HG02885 (cell line): ENCODE measurements at regions not wholly inside any gene's neighbourhood (a gene's known extent, or its start where the extent isn't known, plus 50 kb on each side); places are given as distances from the start of the nearest gene placed in this dataset.

Experiments used
- ATAC-seq: cut with Tn5 transposase; IDR thresholded peaks from one replicate; pipeline ENCODE4 v1.9.1; 2021; ENCODE audit warnings: mild to moderate bottlenecking; ENCODE audit not compliant: unreplicated experiment, poor library complexity

DNA sequence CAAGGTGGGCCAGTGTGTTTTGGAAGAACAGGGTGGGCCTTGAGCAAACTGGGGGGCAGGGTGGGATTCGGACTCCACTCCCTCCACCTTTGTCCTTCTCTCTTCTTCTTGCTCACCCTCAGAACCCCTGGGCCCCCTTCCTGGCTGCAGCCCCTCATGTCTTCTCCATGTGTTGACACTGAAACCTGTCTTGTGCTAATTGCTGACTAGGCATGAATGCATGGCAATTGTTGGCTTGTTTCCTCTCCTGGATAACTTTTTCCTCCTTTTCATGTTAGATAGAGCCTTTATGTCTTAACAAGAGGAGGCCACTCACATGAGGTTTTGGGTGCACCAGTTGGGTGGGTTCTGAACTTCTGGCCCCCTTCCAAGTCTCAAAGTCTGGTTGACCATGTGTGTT is 181.6 kb upstream of the MKI67 start:
- ATAC-seq = no peak

DNA sequence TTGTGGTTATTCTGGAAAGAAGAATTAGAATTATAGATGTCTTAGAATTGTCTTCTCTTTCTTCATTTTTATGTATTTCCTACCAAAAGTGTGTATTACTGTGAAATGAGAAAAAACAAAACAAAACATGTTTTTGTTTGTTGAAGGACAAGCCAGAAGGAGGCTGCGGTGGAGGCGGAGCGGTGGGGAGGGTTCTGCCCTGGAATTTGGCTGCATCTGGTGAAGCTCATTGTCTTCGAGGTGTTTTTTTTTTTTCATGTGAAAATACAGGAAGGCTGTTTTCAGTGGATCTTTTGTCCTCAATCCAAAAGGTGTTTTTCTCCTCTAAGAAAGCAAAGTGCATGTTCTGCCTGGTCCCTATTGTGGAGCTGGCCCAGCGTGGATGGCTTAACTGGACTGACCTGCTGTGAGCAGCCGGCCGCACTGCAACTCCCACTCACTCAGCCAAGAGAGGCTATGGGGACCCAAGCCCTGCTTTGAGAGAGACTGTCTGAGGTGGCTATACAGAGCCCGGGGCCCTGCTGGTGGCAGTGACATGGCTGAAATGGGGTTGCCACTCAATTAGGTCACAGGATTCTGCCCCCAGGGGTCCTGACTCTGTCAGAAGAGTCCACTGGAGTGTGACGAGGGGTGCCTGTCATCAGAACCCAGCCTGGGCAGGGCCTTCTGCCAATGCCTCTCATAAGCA is 184.9 kb upstream of the MKI67 start:
- no peak for ATAC-seq

DNA sequence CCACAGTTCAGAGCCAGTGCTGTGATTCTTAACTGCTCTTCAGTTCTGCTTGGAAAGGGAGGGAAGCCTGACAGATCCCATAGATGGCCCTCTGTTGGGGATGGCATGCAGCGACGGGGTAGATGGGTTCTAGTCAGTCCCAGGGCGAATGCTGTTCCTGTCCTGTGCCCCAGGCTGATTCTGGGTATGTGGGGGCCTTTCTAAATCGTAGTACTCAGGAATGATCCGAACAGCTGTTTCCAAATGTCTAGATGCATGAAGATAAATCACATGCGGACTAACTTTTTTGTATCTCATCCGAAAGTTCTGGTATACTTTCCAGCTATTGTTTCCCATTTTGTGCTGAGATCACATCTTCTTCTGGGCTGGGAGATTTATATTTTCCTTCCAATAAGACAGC is 186.0 kb upstream of the MKI67 start:
- ATAC-seq = no peak

DNA sequence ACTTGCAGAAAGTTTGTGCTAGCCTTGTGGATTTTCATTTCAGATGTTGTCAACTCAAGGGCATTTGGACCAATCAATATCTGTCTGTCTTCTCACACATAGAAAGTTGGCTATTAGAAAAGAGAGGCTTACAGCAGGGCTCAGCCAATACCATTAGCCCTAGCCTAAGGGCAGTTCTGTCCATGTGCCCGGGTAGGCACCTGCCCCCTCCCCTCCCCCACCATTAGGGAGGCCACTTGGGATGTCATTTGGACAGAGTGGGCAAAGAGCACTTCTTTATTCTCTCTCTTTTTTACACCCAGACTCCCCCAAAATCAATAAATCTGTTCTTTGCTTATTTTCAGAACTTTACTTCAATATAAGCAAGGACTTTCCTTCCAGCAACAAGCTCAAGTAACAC is 188.5 kb upstream of the MKI67 start:
- ATAC-seq = no peak

DNA sequence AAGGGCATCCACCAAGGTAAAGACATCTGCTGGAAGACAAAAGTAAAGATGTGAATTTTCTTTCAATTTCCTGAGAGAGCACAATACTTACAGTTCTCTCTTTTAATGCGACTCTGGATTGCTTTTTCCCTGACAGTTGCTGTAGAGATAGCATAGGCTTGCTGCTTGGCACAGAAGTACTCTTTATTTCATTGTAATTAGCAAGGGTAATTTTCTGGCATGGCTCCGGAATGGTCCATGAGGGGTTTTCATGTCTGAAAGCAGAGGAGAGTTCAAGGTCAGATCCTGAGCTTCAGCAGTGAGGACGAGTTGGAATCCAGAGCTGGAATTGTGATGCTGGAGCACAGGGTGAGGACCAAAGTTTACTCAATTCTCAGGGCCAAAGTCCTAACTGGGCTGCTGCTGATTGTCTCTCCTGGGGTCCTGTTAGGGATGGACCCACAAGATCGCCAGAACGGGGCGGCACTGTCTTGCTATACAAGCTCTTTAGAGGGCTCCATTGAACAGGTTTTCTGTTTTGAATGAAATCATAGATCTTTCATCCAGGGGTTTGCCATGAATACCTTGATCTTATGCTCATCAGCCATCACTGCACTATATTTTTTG is 190.0 kb upstream of the MKI67 start:
- no peak for ATAC-seq

DNA sequence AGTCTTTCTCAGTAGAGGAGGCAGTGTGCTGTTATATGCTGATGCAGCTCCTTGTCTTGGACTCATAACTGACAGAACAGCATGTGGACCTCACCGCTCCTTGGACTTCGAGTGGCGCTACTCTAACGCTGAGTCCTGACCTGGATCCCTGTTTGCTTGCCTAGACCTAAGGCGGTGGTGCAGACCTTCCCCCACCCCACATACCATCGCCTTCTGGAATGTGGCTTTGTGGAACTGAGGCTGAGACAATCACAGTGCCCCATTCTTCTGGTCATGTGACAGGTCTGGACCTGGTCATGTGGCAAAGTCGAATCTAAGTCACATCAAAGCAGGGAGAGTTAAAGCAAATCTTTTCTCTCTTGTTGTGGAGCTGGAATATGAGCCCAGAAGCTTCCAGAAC is 190.7 kb upstream of the MKI67 start:
- ATAC-seq = no peak

DNA sequence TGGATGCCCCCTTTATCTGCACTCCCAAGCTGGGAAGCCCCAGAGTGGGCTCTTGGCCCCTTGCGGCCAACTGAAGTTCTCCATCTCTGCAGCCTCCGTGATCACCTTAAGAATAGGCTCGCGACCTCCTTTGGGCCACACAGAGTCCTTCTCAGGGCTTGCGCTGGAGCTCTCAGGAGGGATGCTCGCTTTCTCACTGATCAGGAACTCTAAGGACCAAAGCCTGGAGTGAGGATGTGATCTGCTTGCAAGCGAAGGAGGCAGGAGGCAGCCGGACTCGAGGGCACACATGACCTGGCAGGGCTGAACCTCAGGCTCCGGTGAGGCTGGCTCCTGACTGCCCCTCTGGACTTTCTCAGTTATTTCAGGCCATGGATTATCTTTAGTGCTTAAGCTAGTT is 192.1 kb upstream of the MKI67 start:
- no peak for ATAC-seq

DNA sequence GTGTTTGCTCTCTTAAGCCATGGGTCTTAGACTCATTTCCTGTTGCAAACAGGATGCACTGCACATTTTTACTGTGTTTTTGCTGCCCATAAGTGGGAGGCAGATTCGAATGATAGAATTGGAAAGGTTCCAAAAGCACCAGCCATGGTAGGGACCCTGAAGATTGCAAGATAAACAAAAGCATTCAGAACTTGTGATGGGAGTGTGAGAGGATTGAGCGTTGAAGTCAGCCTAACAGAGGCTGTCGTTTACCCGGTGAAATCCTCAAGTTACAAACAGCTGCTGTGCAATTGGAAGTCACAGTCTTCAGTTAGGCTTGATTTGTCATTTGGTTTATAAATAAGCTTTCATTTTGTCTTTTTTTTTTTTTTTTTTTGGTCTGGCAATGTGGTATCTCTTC is 192.7 kb upstream of the MKI67 start:
- no peak for ATAC-seq

DNA sequence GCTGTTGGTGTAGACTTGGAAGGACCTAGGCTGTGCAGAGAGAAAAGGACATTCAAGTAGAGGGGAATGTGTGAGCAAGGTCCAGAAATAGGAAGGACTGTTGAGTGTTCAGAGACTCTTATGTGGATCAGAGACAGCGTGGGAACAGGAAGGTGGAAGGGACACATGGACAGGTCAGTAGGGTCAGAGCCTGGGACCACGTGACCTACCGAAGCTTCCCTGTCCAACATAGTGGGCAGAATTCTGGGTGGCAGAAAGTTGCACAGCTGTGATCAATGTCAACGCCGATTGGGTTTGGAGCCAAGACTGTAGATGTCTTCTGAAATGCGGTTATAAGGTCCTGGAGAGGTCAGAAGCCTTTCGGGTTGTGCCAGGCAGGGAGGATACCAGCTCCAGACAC is 195.9 kb upstream of the MKI67 start:
- no peak for ATAC-seq

DNA sequence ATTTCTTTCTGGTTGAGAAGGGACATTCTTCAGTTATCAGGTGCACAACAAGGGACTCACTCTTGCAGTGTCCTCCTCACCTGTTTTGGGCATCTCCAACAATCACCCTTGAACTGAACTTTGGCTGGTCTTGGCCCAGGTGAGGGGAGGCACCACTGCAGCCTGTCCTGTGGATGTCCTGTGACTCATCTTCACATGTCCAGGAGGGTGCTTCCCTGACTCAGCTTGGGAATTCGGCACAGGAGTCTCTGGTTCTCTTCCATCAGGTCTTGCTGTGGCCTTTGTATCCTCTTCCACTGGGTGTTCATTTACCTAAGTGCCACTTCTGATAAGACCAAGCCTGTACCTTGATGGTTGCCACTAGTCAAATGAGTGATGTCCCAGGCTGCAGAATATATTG is 196.7 kb upstream of the MKI67 start:
- no peak for ATAC-seq

DNA sequence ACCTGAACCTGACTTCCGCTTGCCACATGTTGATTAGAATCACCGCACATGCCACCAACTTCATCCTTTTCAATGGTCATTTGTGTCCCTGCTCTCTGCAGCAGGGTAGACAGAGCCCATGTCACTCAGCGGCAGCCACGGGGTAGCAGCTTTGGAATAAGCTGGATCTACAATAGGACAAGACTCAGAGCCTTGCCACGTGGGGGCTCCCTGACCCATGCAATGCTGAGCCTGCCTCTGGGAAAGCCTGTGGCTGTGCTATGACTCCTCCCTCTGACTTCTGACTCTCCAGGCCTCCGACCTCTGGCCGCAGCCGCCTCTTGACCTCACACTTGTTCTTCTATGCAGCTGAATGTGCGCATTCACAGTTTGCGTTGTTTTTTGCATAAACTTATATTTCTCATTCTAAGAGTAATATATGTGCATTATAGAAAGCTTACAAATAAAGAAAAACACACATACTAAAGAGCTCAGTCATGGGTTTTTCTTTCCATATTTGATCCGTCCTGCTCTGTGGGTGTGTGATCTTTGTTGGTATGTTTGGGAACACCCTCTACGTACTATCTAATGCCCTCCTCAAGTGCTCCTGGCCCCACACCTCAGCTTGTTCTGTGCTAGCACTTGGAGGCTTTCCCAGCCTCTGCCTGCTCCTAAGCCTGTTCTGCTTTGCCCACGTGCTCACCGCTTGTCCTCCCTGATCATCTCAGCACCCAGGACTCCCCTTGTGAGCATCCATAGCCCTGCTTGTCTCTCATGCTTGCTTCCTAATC is 198.0 kb upstream of the MKI67 start:
- ATAC-seq = no peak

DNA sequence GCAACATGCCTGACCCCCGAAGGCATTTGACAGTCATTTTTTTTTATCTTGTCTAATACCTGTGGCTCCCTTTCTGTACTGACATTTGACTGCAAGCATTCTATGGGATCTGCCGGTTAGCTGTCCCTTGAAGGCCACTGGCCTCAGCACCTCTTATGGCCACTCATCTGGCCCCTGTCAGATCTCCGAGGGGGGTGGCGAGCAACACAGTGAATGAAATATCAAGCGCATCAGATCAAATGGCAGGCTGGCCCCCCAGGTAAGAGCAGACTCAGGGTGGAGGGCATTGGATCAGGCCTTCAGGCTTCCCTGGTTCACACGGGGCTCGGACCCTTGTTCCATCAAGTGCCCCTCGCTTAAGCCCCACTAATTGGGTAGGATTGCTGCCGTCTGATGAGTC is 199.6 kb upstream of the MKI67 start:
- no peak for ATAC-seq

DNA sequence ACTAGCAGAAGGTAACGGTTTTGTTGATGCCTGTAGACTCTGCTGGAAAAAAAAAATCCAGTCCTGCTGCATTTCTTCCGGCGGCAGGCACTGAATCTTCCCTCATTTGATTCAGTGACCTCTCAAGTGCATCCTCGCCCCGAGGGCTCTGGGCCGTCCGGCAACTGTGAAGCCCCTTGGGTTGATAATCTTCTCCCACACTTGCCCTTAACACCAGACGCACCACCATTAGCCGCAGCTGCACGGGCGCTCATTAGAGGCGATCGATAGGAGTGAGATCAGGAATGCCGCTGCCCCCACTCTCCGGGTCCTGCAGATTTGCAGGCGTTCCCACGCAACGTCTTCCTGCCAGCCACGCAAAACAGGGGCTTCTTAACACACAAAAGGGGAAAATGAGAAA is 200.0 kb upstream of the MKI67 start:
- no peak for ATAC-seq

DNA sequence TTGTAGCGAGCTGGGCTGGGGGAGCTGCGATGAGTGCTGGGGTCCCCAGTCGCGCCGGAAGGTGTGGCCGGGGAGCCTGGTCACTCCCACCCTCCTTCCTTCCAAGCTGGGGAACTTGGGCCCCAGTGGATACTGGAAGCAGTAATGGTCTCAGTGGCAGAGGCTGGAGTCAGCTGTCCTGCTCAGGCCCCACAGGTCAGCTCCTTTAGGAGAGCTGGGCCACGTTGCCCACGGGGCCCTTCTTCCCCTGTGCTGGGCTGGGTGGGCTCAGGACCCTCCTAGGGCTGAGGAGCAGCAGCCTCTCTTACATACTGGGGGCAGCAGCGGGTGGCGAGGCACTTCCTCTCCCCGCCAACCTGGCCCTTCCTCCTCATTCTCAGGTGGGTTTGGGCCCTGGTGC is 200.6 kb upstream of the MKI67 start:
- ATAC-seq = no peak

DNA sequence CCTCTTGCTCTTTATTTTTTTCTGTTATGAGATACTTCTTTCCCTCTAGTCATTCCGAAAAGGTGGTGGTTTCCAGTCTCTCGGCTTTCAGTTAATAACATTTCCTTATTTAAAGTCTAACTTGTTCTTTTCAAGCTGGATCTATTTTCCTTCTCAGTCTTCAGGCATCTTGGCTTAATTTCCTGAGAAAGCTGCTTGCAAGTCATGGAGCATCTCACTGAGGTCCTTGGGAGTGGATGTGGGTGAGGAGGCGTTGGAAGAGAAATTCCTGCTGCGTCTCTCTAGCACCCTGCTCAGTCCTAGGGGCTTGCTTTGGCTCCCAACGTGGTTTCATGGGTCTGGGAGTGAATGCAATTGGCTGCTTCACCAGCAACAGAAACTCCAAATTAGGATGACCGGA is 210.2 kb upstream of the MKI67 start:
- no peak for ATAC-seq

DNA sequence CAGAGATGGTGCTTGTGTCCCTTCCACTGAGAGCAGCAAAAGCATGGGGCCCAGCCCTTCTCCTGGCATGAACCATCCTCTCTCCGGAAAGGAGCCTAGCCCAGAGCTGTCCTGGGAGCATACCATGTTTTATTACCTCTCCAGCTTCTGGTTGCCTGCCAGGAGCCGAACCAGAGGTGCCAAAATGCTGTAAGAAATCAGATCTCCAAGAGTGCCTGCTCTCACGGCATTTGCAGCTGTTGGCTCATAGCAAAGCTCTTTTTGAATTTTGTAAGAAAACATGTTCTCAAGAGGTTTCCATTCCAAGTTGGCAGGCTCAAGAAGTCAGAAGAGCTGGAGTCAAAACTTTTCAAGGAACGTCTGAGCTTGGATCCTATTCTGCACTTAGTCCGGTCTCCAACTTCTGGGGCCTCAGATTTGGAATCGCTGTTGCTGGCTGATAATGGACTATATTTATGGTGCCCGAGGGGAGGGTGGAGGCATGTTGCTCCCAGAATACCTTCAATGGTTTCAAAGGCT is 211.7 kb upstream of the MKI67 start:
- ATAC-seq = no peak

DNA sequence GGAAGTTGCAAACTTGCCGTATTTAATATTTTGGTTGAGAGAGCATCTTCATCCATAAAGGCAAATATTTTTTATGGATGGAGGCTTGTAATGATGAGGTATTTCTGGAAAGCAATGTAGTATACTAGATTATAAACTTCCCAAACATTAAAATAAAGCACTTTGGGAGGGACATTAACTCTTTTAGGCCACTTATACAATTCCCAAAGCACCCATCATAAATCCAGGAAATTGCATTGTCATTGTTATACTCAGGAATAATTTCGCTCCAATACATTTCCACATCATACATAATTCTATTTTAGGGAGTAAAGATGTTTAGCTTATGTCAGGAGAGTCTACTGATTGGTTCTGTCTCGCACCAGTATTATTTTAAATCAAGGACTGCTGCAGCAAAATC is 212.7 kb upstream of the MKI67 start:
- ATAC-seq = no peak

DNA sequence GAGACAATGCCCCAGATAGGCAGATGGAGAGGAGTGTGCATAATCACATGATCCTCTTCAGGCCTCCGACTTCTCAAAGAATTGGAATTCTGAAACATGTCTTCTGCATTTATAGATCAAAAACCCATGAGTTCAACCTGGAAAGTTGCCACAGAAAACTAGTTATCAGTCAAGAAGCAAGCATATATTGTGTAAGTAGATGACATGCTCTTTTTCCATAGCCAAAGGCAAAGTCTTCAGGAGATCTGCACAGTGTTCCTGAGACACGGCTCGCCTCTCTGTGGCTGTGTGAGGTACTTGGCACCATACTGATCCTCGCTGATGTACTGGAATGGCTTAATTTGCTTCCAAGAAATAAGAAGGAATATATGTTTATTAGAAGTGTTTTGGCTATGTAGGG is 213.5 kb upstream of the MKI67 start:
- no peak for ATAC-seq

DNA sequence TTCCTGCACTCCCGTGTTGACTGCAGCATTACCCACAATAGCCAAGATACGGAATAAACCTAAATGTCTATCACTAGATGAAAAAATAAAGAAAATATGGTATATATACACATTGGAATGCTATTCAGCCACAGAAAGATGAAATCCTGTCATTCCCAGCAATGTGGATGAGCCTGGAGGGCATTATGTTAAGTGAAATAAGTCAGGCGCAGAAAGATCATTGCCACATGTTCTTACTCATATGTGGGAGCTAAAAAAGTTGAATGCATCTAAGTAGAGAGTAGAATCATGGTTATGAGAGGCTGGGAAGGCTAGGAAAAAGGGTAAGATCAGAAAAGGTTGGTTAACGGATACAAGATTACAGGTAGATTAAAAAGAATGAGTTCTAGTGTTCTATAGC is 219.1 kb upstream of the MKI67 start:
- ATAC-seq = no peak

DNA sequence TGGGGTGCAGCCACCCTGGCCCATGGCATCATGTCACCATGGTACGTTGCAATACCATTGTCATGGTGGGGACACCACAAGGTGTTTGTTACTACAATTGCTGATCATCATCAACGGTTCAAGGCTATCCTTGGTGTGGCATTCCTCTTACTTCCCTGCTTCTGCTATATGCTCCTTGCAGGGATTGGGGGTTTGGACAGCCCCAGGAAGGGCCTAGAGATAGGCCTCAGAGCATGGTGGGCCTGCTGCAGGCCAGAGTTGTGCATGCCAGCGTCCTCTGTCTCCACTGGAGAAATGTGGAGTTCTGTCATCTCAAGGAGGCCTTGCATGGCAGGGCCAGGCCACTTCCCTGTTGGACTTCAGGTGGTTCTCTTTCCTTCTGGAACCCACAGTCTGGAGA is 234.6 kb upstream of the MKI67 start:
- ATAC-seq = no peak

DNA sequence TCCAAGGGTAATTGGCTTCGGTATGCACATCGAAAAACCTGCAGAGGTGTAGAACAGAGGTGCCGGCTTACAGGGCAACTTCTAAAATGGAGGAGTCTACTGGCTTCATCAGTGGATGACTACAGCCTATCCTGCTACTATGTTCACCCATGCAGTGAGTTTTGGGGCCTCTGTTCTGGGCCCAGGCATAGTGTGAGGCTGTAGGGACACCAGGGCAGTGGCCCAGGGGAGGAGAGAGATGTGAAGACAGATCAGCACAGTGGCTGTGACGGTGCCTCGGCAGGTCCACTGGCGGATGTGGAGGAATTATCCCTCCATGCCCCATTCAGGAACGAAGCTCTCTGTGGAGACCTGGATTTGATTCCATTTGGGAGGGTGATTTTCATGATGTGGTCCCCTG is 235.3 kb upstream of the MKI67 start:
- no peak for ATAC-seq

DNA sequence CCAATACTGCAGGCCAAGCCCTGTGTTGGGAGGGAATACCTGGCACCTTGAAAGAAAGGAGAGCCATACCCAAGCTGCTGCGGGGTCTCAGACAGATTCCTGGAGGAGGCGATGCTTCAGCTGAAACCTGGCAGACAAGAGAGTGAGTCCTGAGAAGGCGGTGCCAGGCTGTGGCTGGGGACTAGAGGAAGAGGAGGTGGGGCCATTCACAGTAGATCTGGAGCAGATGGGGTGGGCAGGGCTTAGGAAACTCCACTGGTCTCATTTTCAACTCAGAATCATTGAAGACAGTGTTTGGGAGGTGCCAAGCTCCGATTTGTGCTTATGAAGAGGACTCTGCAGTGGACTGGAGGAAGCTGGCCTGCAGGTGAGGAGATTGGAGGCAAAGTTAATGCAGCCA is 236.3 kb upstream of the MKI67 start:
- no peak for ATAC-seq
